OCI-LY3 (cell line): ENCODE measurements at regions not wholly inside any gene's neighbourhood (a gene's known extent, or its start where the extent isn't known, plus 50 kb on each side); places are given as distances from the start of the nearest gene placed in this dataset.

ENCODE experiments used
- CTCF ChIP-seq: fragments of 200-600, 300-600 bp; sonication (generic); IDR thresholded peaks from 2 replicates; pipeline ENCODE4 v1.5.1; 2014; ENCODE audit warnings: antibody characterized with exemption, low read length, low read depth
- EZH2phosphoT487 ChIP-seq: fragments of 200-600 bp; shearing (Covaris generic); IDR thresholded peaks from 2 replicates; pipeline ENCODE4 v1.6.1; 2018; ENCODE audit warnings: antibody characterized with exemption, mixed run types, low read depth

GRCh38 chr1:218926631-218927030 is 247.0 kb upstream of the LYPLAL1 start:
- TF ChIP-seq CTCF (no peak), EZH2phosphoT487 (no peak)
